PC-3 (cell line): ENCODE measurements at regions not wholly inside any gene's neighbourhood (a gene's known extent, or its start where the extent isn't known, plus 50 kb on each side); places are given as distances from the start of the nearest gene placed in this dataset.

Experiments used
- ATAC-seq: fragments of 200-7000 bp; cut with Tn5 transposase; 2 replicates; pipeline ENCODE4 v1.9.1; 2020; ENCODE audit warnings: mild to moderate bottlenecking, moderate library complexity
- BruUV-seq: library from RNA; stranded (reverse); fragments of 400-500 nt; replicated peaks from 2 replicates; lab custom pipeline; 2021; lab: Mats Ljungman, UMichigan
- CTCF ChIA-PET: fragments of 300-600 bp; sonication (Branson Sonifier 250); formaldehyde crosslinking; loops from one replicate; lab custom pipeline; 2022; ENCODE audit warnings: antibody characterized with exemption; lab: Charles Lee
- POLR2A ChIA-PET: fragments of 300-600 bp; sonication (Branson Sonifier 250); formaldehyde crosslinking; loops from one replicate; lab custom pipeline; 2022; ENCODE audit warnings: antibody characterized with exemption; ENCODE audit not compliant: unreplicated experiment; lab: Charles Lee
- DNase-seq: peaks from one replicate; pipeline ENCODE4 v3.0.0-alpha.2; 2015
- H2AFZ ChIP-seq: fragments of 300-600 bp; sonication (generic); 2 replicates; pipeline ENCODE4 v1.6.0; 2016; ENCODE audit warnings: antibody characterized with exemption, low read length
- H3F3A ChIP-seq: fragments of 300-600 bp; sonication (generic); one replicate; pipeline ENCODE4 v1.6.0; 2017; ENCODE audit warnings: antibody characterized with exemption, low read length, control low read depth, mild to moderate bottlenecking; ENCODE audit not compliant: unreplicated experiment
- H3K27ac ChIP-seq: fragments of 300-600 bp; sonication (generic); 2 replicates; pipeline ENCODE4 v1.5.1; 2016; ENCODE audit warnings: mild to moderate bottlenecking, low read length
- H3K27me3 ChIP-seq: fragments of 300-600 bp; sonication (generic); 2 replicates; pipeline ENCODE4 v1.6.1; 2016; ENCODE audit warnings: low read length, mixed read lengths
- H3K36me3 ChIP-seq: fragments of 300-600 bp; sonication (generic); 2 replicates; pipeline ENCODE4 v1.6.1; 2016; ENCODE audit warnings: low read depth, mixed run types, low read length, mixed read lengths
- H3K4me1 ChIP-seq: fragments of 300-600 bp; sonication (generic); 2 replicates; pipeline ENCODE4 v1.5.1; 2016; ENCODE audit warnings: low read length; ENCODE audit not compliant: insufficient read depth
- H3K4me2 ChIP-seq: fragments of 300-600 bp; sonication (generic); 2 replicates; pipeline ENCODE4 v1.6.0; 2016; ENCODE audit warnings: low read length
- H3K4me3 ChIP-seq: fragments of 300-600 bp; sonication (generic); 2 replicates; pipeline ENCODE4 v1.5.1; 2016; ENCODE audit warnings: mild to moderate bottlenecking, low read length, mixed read lengths
- H3K79me2 ChIP-seq: fragments of 300-600 bp; sonication (generic); 2 replicates; pipeline ENCODE4 v1.6.1; 2017; ENCODE audit warnings: low read length, mixed read lengths
- H3K9ac ChIP-seq: fragments of 300-600 bp; sonication (generic); 2 replicates; pipeline ENCODE4 v1.6.0; 2016; ENCODE audit warnings: mild to moderate bottlenecking, low read length
- H3K9me2 ChIP-seq: fragments of 300-600 bp; sonication (generic); replicated peaks from 2 replicates; pipeline ENCODE4 v1.6.1; 2016; ENCODE audit warnings: mixed run types, low read length, mixed read lengths
- H3K9me3 ChIP-seq: fragments of 300-600 bp; sonication (generic); 2 replicates; pipeline ENCODE4 v1.6.1; 2016; ENCODE audit warnings: low read length, mixed read lengths
- H4K20me1 ChIP-seq: fragments of 300-600 bp; sonication (generic); 2 replicates; pipeline ENCODE4 v1.6.1; 2016; ENCODE audit warnings: low read length, mixed read lengths
- EZH2 ChIP-seq: fragments of 300-600 bp; sonication (generic); IDR thresholded peaks from one replicate; pipeline ENCODE4 v1.6.1; 2017; ENCODE audit warnings: antibody characterized with exemption, mild to moderate bottlenecking, low read length; ENCODE audit not compliant: unreplicated experiment
- EZH2phosphoT487 ChIP-seq: fragments of 300-600 bp; sonication (generic); IDR thresholded peaks from 2 replicates; pipeline ENCODE4 v1.6.1; 2018; ENCODE audit warnings: mild to moderate bottlenecking, antibody characterized with exemption, low read length, borderline replicate concordance
- intact Hi-C: fragments of 100-400 bp; cut with micrococcal nuclease; formaldehyde crosslinking; loops from 2 replicates; pipeline ENCODE4 v1.9.0; 2023
- TF ChIP-seq, protein P1 (sequence below): fragments of 300-600 bp; sonication (generic); conservative IDR thresholded peaks from 2 replicates; pipeline ENCODE4 v1.5.1; 2017; ENCODE audit warnings: antibody characterized with exemption, low read depth, mild to moderate bottlenecking, low read length

GRCh38 chr13:50101590-50101989 is 86.3 kb downstream of the KCNRG start:
- intact Hi-C loops, result no loop called here
- TF ChIP-seq EZH2 (no peak), EZH2phosphoT487 (no peak)
- TF ChIP-seq, protein P1, sequence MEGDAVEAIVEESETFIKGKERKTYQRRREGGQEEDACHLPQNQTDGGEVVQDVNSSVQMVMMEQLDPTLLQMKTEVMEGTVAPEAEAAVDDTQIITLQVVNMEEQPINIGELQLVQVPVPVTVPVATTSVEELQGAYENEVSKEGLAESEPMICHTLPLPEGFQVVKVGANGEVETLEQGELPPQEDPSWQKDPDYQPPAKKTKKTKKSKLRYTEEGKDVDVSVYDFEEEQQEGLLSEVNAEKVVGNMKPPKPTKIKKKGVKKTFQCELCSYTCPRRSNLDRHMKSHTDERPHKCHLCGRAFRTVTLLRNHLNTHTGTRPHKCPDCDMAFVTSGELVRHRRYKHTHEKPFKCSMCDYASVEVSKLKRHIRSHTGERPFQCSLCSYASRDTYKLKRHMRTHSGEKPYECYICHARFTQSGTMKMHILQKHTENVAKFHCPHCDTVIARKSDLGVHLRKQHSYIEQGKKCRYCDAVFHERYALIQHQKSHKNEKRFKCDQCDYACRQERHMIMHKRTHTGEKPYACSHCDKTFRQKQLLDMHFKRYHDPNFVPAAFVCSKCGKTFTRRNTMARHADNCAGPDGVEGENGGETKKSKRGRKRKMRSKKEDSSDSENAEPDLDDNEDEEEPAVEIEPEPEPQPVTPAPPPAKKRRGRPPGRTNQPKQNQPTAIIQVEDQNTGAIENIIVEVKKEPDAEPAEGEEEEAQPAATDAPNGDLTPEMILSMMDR, result no peak
- Histone ChIP-seq H3K36me3 (peaks cover 15% of the 10 kb centered on the region), H3K79me2 (peaks cover 11% of the 10 kb centered on the region; the same call in 1 of the 2 replicates), H3F3A (no peaks in the 10 kb centered on the region), H3K9me2 (no peaks in the 10 kb centered on the region), H3K9ac (no peak overlapping the region), H3K27ac (no peak overlapping the region), H3K4me2 (no peak overlapping the region), H3K9me3 (peaks cover 10% of the 10 kb centered on the region), H3K4me3 (no peak overlapping the region), H3K4me1 (peaks cover 14% of the 10 kb centered on the region; the same call in 1 of the 2 replicates), H4K20me1 (no peaks in the 10 kb centered on the region), H3K27me3 (no peaks in the 10 kb centered on the region), H2AFZ (no peak overlapping the region)
- no TSS peak for BruUV-seq
- no peak for DNase-seq
- no peak for ATAC-seq
- ChIA-PET POLR2A (no interaction called here), CTCF (no interaction called here)

DNA sequence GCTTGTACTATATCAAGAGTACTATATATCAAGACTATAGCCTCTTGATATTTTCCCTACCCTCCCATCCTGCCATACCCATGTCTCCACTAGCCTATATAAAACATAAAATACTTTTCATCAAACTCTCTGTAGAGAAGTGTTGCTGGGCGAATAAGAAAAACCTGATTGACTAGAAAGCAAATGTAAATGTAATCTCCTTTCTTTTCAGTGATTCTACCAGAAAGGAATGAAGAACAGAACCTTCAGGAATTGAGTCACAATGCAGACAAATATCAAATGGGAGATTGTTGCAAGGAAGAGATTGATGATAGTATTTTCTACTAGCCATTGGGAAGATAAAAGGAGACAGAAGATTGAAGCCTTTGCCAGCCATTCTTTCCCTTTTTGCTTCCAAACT is 89.2 kb downstream of the KCNRG start:
- CTCF ChIA-PET, result no interaction called here
- no peaks in the 10 kb centered on the region; the same call in 1 of the 2 replicates for H3K36me3 ChIP-seq
- POLR2A ChIA-PET, result no interaction called here
- DNase-seq, result peak; percentile 68
- peaks cover 14% of the 10 kb centered on the region; the same call in 1 of the 2 replicates for H3K4me1 ChIP-seq
- BruUV-seq, result no TSS peak
- peak overlapping the region; percentile 25; the same call in 1 of the 2 replicates for H3K27ac ChIP-seq
- no peaks in the 10 kb centered on the region for H3K27me3 ChIP-seq
- H3K9me2 ChIP-seq, result no peaks in the 10 kb centered on the region
- H2AFZ ChIP-seq, result no peak overlapping the region
- H3K9me3 ChIP-seq, result no peaks in the 10 kb centered on the region
- no peaks in the 10 kb centered on the region for H4K20me1 ChIP-seq
- no peak overlapping the region for H3K9ac ChIP-seq
- intact Hi-C loops, result no loop called here
- H3F3A ChIP-seq, result no peaks in the 10 kb centered on the region
- ATAC-seq, result peak; percentile 58
- no peak overlapping the region for H3K4me3 ChIP-seq
- no peak for TF ChIP-seq EZH2
- TF ChIP-seq, protein P1, result no peak
- H3K4me2 ChIP-seq, result peak overlapping the region; percentile 56
- H3K79me2 ChIP-seq, result 0 out of 2 replicates have a peak, but pooled peaks cover 2% of the 10 kb centered on the region

GRCh38 chr13:50106559-50106958 is 91.3 kb downstream of the KCNRG start:
- Histone ChIP-seq H3K9me2 (no peaks in the 10 kb centered on the region), H3F3A (no peaks in the 10 kb centered on the region), H3K4me1 (peaks cover 14% of the 10 kb centered on the region; the same call in 1 of the 2 replicates), H3K27me3 (no peaks in the 10 kb centered on the region), H3K36me3 (no peaks in the 10 kb centered on the region; the same call in 1 of the 2 replicates), H4K20me1 (no peaks in the 10 kb centered on the region), H3K9ac (no peak overlapping the region), H3K9me3 (no peaks in the 10 kb centered on the region), H3K79me2 (no peaks in the 10 kb centered on the region), H3K27ac (no peak overlapping the region), H3K4me3 (no peak overlapping the region), H2AFZ (no peak overlapping the region), H3K4me2 (no peak overlapping the region)
- ChIA-PET CTCF (no interaction called here), POLR2A (no interaction called here)
- TF ChIP-seq, protein P1, result no peak
- TF ChIP-seq EZH2phosphoT487 (no peak), EZH2 (no peak)
- DNase-seq (no peak), ATAC-seq (no peak)
- intact Hi-C loops, result no loop called here
- no TSS peak for BruUV-seq
